WTC11 (cell line): ENCODE measurements at regions not wholly inside any gene's neighbourhood (a gene's known extent, or its start where the extent isn't known, plus 50 kb on each side); places are given as distances from the start of the nearest gene placed in this dataset.

Experiments used
- CBFB ChIP-seq: sonication (generic); formaldehyde crosslinking; IDR thresholded peaks from 2 replicates; pipeline ENCODE4 v1.8.1; 2022; ENCODE audit warnings: mild to moderate bottlenecking, low read depth, missing genetic modification reagents
- CREM ChIP-seq: sonication (generic); formaldehyde crosslinking; IDR thresholded peaks from 2 replicates; pipeline ENCODE4 v1.8.1; 2022; ENCODE audit warnings: mild to moderate bottlenecking, missing genetic modification reagents, moderate library complexity
- ESRRA ChIP-seq: sonication (generic); formaldehyde crosslinking; IDR thresholded peaks from 2 replicates; pipeline ENCODE4 v1.8.1; 2022; ENCODE audit warnings: mild to moderate bottlenecking, missing genetic modification reagents, borderline replicate concordance
- FOXK1 ChIP-seq: sonication (generic); formaldehyde crosslinking; IDR thresholded peaks from 2 replicates; pipeline ENCODE4 v1.8.0; 2022; ENCODE audit warnings: mild to moderate bottlenecking, moderate library complexity, missing genetic modification reagents
- GABPB1 ChIP-seq: sonication (generic); formaldehyde crosslinking; IDR thresholded peaks from 2 replicates; pipeline ENCODE4 v1.8.1; 2023; ENCODE audit warnings: mild to moderate bottlenecking, missing genetic modification reagents
- HMGXB4 ChIP-seq: sonication (generic); formaldehyde crosslinking; IDR thresholded peaks from 2 replicates; pipeline ENCODE4 v1.8.1; 2023; ENCODE audit warnings: mild to moderate bottlenecking, moderate library complexity, missing genetic modification reagents
- MAX ChIP-seq: sonication (generic); formaldehyde crosslinking; IDR thresholded peaks from 2 replicates; pipeline ENCODE4 v1.8.0; 2022; ENCODE audit warnings: mild to moderate bottlenecking, missing genetic modification reagents
- RELA ChIP-seq: sonication (generic); formaldehyde crosslinking; IDR thresholded peaks from 2 replicates; pipeline ENCODE4 v1.8.1; 2022; ENCODE audit warnings: missing genetic modification reagents, mild to moderate bottlenecking, borderline replicate concordance
- SP1 ChIP-seq: sonication (generic); formaldehyde crosslinking; conservative IDR thresholded peaks from 2 replicates; pipeline ENCODE4 v1.8.1; 2022; ENCODE audit warnings: missing genetic modification reagents
- ZMAT4 ChIP-seq: fragments of 250-450 bp; sonication (Bioruptor Pico); IDR thresholded peaks from 2 replicates; pipeline ENCODE4 v1.9.0; 2021; ENCODE audit warnings: mild to moderate bottlenecking
- TF ChIP-seq, protein P1 (sequence below): fragments of 200-600 bp; IDR thresholded peaks from 2 replicates; pipeline ENCODE4 v1.8.0; 2022; ENCODE audit warnings: antibody characterized with exemption
- TF ChIP-seq, protein P2 (sequence below): sonication (generic); formaldehyde crosslinking; IDR thresholded peaks from 2 replicates; pipeline ENCODE4 v1.8.1; 2022; ENCODE audit warnings: missing genetic modification reagents, borderline replicate concordance
- TF ChIP-seq, protein P3 (sequence below): fragments of 250-450 bp; sonication (Bioruptor Pico); conservative IDR thresholded peaks from 2 replicates; pipeline ENCODE4 v1.9.0; 2021; ENCODE audit warnings: mild to moderate bottlenecking
- TF ChIP-seq, protein P4 (sequence below): sonication (generic); formaldehyde crosslinking; conservative IDR thresholded peaks from 2 replicates; pipeline ENCODE4 v1.8.1; 2022; ENCODE audit warnings: mild to moderate bottlenecking, missing genetic modification reagents

GRCh38 chr16:7103056-7103455 lies 229.6 kb upstream of the RBFOX1 start:
- TF ChIP-seq FOXK1 (CRISPR knock-in tag) (no peak), MAX (no peak), HMGXB4 (CRISPR knock-in tag) (no peak), CBFB (CRISPR knock-in tag) (no peak), SP1 (CRISPR knock-in tag) (no peak), ESRRA (CRISPR knock-in tag) (no peak), RELA (CRISPR knock-in tag) (no peak), GABPB1 (CRISPR knock-in tag) (no peak), ZMAT4 (CRISPR knock-in tag) (no peak), CREM (CRISPR knock-in tag) (no peak)
- TF ChIP-seq, protein P1, sequence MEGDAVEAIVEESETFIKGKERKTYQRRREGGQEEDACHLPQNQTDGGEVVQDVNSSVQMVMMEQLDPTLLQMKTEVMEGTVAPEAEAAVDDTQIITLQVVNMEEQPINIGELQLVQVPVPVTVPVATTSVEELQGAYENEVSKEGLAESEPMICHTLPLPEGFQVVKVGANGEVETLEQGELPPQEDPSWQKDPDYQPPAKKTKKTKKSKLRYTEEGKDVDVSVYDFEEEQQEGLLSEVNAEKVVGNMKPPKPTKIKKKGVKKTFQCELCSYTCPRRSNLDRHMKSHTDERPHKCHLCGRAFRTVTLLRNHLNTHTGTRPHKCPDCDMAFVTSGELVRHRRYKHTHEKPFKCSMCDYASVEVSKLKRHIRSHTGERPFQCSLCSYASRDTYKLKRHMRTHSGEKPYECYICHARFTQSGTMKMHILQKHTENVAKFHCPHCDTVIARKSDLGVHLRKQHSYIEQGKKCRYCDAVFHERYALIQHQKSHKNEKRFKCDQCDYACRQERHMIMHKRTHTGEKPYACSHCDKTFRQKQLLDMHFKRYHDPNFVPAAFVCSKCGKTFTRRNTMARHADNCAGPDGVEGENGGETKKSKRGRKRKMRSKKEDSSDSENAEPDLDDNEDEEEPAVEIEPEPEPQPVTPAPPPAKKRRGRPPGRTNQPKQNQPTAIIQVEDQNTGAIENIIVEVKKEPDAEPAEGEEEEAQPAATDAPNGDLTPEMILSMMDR = no peak
- TF ChIP-seq, protein P2, sequence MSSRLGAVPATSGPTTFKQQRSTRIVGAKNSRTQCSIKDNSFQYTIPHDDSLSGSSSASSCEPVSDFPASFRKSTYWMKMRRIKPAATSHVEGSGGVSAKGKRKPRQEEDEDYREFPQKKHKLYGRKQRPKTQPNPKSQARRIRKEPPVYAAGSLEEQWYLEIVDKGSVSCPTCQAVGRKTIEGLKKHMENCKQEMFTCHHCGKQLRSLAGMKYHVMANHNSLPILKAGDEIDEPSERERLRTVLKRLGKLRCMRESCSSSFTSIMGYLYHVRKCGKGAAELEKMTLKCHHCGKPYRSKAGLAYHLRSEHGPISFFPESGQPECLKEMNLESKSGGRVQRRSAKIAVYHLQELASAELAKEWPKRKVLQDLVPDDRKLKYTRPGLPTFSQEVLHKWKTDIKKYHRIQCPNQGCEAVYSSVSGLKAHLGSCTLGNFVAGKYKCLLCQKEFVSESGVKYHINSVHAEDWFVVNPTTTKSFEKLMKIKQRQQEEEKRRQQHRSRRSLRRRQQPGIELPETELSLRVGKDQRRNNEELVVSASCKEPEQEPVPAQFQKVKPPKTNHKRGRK (CRISPR knock-in tag) = no peak
- TF ChIP-seq, protein P3, sequence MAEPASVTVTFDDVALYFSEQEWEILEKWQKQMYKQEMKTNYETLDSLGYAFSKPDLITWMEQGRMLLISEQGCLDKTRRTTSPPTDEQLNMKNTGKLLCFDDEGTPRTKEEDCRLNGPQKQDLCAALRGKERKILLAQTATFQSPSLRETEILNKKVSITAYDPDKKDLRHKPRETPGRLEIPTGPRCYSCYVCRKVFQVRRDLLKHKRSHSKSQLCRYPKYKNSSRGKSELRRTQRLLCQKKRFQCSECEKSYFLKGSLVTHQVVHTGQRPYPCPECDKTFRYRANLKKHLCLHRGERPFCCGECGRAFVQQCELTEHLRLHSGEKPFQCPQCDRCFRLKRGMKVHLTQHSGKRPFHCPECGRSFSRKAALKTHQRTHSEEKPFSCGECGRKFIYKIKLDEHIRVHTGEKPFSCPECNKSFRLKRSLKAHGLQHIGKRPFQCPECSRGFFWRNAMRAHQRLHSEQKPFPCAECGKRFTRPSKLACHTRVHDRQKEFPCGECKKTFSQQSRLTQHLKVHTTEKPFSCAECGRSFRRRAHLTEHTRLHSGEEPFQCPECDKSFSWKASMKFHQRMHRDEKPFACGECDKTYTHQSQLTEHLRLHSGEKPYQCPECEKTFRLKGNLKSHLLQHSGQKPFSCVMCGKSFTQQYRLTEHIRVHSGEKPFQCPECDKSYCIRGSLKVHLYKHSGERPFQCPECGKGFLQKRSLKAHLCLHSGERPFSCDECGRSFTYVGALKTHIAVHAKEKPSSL (CRISPR knock-in tag) = no peak
- TF ChIP-seq, protein P4, sequence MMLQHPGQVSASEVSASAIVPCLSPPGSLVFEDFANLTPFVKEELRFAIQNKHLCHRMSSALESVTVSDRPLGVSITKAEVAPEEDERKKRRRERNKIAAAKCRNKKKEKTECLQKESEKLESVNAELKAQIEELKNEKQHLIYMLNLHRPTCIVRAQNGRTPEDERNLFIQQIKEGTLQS = no peak
